SK-N-SH (cell line): ENCODE measurements at regions not wholly inside any gene's neighbourhood (a gene's known extent, or its start where the extent isn't known, plus 50 kb on each side); places are given as distances from the start of the nearest gene placed in this dataset.

ENCODE experiments used
- EP300 ChIP-seq, 2 experiments: IDR thresholded peaks; 2 replicates each; pipeline versions ENCODE4 v1.4.0 to v1.6.1; 2012; ENCODE audit warnings: borderline replicate concordance in 1 of 2, low read depth in 1 of 2, low read length in 1 of 2
- EZH2phosphoT487 ChIP-seq: fragments of 200-600 bp; sonication (generic); IDR thresholded peaks from 2 replicates; pipeline ENCODE4 v1.6.1; 2017; ENCODE audit warnings: low read depth, mixed run types, mild to moderate bottlenecking, antibody characterized with exemption, moderate library complexity, borderline replicate concordance
- JUND ChIP-seq: IDR thresholded peaks from 2 replicates; pipeline ENCODE4 v1.4.0; 2012
- POLR2AphosphoS5 ChIP-seq: IDR thresholded peaks from 2 replicates; pipeline ENCODE4 v1.6.1; 2012; ENCODE audit warnings: low read depth, low read length
- RCOR1 ChIP-seq: fragments of 150-350 bp; IDR thresholded peaks from 2 replicates; pipeline ENCODE4 v1.6.1; 2017; ENCODE audit warnings: antibody characterized with exemption, low read length
- RFX5 ChIP-seq: IDR thresholded peaks from 2 replicates; pipeline ENCODE4 v1.6.1; 2012; ENCODE audit warnings: mild to moderate bottlenecking, improper control_type of control experiment, low read length
- SMC3 ChIP-seq: IDR thresholded peaks from 2 replicates; pipeline ENCODE4 v1.6.1; 2012; ENCODE audit warnings: low read depth, low read length, improper control_type of control experiment
- TEAD4 ChIP-seq: IDR thresholded peaks from 2 replicates; pipeline ENCODE4 v1.4.0; 2012; ENCODE audit warnings: mild to moderate bottlenecking, borderline replicate concordance; ENCODE audit not compliant: insufficient read depth
- YY1 ChIP-seq: IDR thresholded peaks from 2 replicates; pipeline ENCODE4 v1.4.0; 2012; ENCODE audit warnings: low read depth, mild to moderate bottlenecking
- TF ChIP-seq, protein P1 (sequence below): fragments of 200-600 bp; sonication (generic); IDR thresholded peaks from 2 replicates; pipeline ENCODE4 v1.6.1; 2017; ENCODE audit warnings: antibody characterized with exemption, mild to moderate bottlenecking, moderate library complexity
- TF ChIP-seq, protein P2 (sequence below): fragments of 150-350 bp; IDR thresholded peaks from 2 replicates; pipeline ENCODE4 v1.6.1; 2016; ENCODE audit warnings: mild to moderate bottlenecking, low read depth, low read length
- TF ChIP-seq, protein P3 (sequence below): fragments of 150-350 bp; IDR thresholded peaks from 2 replicates; pipeline ENCODE4 v1.6.1; 2017; ENCODE audit warnings: antibody characterized with exemption, low read length, low read depth, borderline replicate concordance
- TF ChIP-seq, protein P4 (sequence below): IDR thresholded peaks from 2 replicates; pipeline ENCODE4 v1.6.1; 2012; ENCODE audit warnings: mild to moderate bottlenecking, low read depth, low read length, moderate library complexity
- TF ChIP-seq, protein P5 (sequence below): IDR thresholded peaks from 2 replicates; pipeline ENCODE4 v1.4.0; 2012; ENCODE audit warnings: low read depth

DNA sequence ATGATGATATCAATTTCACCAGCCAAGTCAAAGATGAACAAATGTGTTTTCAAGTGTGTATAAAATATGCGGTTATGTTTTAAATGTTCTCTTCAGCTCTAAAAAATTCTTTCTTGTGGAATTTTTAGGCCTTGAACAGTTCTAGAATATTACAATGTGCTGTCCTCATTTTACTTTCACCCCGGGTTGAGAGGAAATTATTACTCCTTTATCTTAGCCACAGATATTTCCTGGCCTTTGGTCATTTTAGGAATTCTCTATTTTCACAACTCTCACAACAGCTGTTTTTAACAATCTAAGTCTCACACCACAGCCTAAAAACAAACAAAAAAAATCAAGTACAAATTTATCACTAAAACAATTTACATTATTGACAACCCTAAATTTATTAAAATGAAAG, 112.2 kb upstream of the HGF start:
- TF ChIP-seq EZH2phosphoT487 (no peak), RCOR1 (no peak), YY1 (no peak), JUND (no peak), EP300 (IDR thresholded peaks at IDR 0.05; ENCODE audit: borderline replicate concordance in 1 of 2, low read depth in 1 of 2, low read length in 1 of 2) (no peak), SMC3 (no peak), POLR2AphosphoS5 (no peak), RFX5 (no peak), TEAD4 (no peak)
- TF ChIP-seq, protein P1, sequence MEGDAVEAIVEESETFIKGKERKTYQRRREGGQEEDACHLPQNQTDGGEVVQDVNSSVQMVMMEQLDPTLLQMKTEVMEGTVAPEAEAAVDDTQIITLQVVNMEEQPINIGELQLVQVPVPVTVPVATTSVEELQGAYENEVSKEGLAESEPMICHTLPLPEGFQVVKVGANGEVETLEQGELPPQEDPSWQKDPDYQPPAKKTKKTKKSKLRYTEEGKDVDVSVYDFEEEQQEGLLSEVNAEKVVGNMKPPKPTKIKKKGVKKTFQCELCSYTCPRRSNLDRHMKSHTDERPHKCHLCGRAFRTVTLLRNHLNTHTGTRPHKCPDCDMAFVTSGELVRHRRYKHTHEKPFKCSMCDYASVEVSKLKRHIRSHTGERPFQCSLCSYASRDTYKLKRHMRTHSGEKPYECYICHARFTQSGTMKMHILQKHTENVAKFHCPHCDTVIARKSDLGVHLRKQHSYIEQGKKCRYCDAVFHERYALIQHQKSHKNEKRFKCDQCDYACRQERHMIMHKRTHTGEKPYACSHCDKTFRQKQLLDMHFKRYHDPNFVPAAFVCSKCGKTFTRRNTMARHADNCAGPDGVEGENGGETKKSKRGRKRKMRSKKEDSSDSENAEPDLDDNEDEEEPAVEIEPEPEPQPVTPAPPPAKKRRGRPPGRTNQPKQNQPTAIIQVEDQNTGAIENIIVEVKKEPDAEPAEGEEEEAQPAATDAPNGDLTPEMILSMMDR: no peak
- TF ChIP-seq, protein P2, sequence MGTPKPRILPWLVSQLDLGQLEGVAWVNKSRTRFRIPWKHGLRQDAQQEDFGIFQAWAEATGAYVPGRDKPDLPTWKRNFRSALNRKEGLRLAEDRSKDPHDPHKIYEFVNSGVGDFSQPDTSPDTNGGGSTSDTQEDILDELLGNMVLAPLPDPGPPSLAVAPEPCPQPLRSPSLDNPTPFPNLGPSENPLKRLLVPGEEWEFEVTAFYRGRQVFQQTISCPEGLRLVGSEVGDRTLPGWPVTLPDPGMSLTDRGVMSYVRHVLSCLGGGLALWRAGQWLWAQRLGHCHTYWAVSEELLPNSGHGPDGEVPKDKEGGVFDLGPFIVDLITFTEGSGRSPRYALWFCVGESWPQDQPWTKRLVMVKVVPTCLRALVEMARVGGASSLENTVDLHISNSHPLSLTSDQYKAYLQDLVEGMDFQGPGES: no peak
- TF ChIP-seq, protein P3, sequence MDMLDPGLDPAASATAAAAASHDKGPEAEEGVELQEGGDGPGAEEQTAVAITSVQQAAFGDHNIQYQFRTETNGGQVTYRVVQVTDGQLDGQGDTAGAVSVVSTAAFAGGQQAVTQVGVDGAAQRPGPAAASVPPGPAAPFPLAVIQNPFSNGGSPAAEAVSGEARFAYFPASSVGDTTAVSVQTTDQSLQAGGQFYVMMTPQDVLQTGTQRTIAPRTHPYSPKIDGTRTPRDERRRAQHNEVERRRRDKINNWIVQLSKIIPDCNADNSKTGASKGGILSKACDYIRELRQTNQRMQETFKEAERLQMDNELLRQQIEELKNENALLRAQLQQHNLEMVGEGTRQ: no peak
- TF ChIP-seq, protein P4, sequence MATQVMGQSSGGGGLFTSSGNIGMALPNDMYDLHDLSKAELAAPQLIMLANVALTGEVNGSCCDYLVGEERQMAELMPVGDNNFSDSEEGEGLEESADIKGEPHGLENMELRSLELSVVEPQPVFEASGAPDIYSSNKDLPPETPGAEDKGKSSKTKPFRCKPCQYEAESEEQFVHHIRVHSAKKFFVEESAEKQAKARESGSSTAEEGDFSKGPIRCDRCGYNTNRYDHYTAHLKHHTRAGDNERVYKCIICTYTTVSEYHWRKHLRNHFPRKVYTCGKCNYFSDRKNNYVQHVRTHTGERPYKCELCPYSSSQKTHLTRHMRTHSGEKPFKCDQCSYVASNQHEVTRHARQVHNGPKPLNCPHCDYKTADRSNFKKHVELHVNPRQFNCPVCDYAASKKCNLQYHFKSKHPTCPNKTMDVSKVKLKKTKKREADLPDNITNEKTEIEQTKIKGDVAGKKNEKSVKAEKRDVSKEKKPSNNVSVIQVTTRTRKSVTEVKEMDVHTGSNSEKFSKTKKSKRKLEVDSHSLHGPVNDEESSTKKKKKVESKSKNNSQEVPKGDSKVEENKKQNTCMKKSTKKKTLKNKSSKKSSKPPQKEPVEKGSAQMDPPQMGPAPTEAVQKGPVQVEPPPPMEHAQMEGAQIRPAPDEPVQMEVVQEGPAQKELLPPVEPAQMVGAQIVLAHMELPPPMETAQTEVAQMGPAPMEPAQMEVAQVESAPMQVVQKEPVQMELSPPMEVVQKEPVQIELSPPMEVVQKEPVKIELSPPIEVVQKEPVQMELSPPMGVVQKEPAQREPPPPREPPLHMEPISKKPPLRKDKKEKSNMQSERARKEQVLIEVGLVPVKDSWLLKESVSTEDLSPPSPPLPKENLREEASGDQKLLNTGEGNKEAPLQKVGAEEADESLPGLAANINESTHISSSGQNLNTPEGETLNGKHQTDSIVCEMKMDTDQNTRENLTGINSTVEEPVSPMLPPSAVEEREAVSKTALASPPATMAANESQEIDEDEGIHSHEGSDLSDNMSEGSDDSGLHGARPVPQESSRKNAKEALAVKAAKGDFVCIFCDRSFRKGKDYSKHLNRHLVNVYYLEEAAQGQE: no peak
- TF ChIP-seq, protein P5, sequence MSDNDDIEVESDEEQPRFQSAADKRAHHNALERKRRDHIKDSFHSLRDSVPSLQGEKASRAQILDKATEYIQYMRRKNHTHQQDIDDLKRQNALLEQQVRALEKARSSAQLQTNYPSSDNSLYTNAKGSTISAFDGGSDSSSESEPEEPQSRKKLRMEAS: no peak
